AG04449 (cell line): ENCODE measurements at regions not wholly inside any gene's neighbourhood (a gene's known extent, or its start where the extent isn't known, plus 50 kb on each side); places are given as distances from the start of the nearest gene placed in this dataset.

Source experiments
- CTCF ChIA-PET: fragments of 350-600 bp; formaldehyde crosslinking; extraction: SDS; loops from one replicate; lab custom pipeline; 2021; ENCODE audit warnings: antibody characterized with exemption; lab: Yijun Ruan, JAX
- POLR2A ChIA-PET: fragments of 400-600, 350-600 bp; formaldehyde crosslinking; extraction: SDS; loops from one replicate; lab custom pipeline; 2020; ENCODE audit warnings: antibody characterized with exemption, inconsistent platforms; lab: Yijun Ruan, JAX
- DNase-seq: peaks from one replicate; pipeline ENCODE4 v3.0.0-alpha.2; 2010; ENCODE audit warnings: low read depth, low spot score
- H3K4me3 ChIP-seq: 2 replicates; pipeline ENCODE4 v1.5.1; 2011; ENCODE audit warnings: low read depth, mild to moderate bottlenecking, control low read depth, low read length
- CTCF ChIP-seq: IDR thresholded peaks from one replicate; pipeline ENCODE4 v1.5.1; 2011; ENCODE audit warnings: mild to moderate bottlenecking, moderate library complexity, low read length, control low read depth, inconsistent platforms; ENCODE audit not compliant: insufficient read depth; ENCODE audit errors: missing control alignments

GRCh38 chr4:144295286-144295995 lies 154.9 kb upstream of the GYPA start:
- ChIA-PET CTCF (no interaction called here), POLR2A (no interaction called here)
- TF ChIP-seq CTCF, result no peak
- no peak for DNase-seq
- no peak overlapping the region for H3K4me3 ChIP-seq

GRCh38 chr4:144296941-144297340 lies 156.4 kb upstream of the GYPA start:
- POLR2A ChIA-PET, result no interaction called here
- CTCF ChIA-PET, result no interaction called here
- DNase-seq, result no peak
- no peak overlapping the region for H3K4me3 ChIP-seq
- TF ChIP-seq CTCF, result no peak

DNA sequence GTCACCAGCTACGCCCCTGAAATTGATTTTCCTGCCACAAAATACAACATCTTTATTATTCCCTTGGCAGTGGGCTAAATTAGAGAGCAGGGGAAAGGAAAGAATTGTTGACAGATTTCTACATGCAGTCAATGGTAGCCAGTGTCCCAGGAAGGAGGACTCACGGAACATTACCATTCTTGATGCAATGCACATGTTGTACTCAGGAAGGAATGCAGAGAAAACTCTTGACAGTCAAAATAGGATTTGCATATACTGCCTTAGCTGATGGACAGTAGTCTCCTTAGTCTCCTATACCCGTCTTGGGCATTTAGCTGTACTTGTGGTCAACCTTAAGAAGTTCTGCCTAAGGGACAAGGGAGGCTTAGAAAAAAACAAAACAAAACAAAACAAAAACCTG lies 158.0 kb upstream of the GYPA start:
- POLR2A ChIA-PET, result no interaction called here
- H3K4me3 ChIP-seq, result no peak overlapping the region
- DNase-seq, result no peak
- no peak for TF ChIP-seq CTCF
- CTCF ChIA-PET, result no interaction called here

DNA sequence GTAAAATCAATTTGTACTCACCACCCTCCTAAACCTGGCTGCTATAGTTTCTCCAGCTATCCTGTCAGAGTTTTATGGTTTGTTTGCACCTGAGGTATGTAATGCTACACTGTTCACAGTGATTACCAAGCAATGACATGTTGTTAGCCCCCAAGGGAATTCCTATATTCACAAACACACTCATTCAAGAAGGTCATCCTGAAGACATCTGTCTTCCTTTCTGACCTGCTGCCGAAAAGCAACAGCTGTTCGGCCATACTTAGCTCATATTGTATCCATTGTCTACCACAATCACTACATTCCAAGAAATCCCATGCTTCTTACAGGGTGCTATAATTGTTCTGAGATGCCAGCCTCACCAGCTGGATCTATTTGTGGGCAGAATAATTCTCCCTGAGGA lies 160.1 kb upstream of the GYPA start:
- TF ChIP-seq CTCF, result no peak
- ChIA-PET CTCF (no interaction called here), POLR2A (no interaction called here)
- no peak for DNase-seq
- H3K4me3 ChIP-seq, result no peak overlapping the region

GRCh38 chr4:144302704-144303536 lies 162.4 kb upstream of the GYPA start:
- no peak for DNase-seq
- no peak for TF ChIP-seq CTCF
- H3K4me3 ChIP-seq, result no peak overlapping the region
- ChIA-PET CTCF (no interaction called here), POLR2A (no interaction called here)

- DNase-seq, result no peak
- TF ChIP-seq CTCF, result no peak
- no peak overlapping the region for H3K4me3 ChIP-seq
- ChIA-PET POLR2A (no interaction called here), CTCF (no interaction called here)
Measured at GRCh38 chr4:144304025-144304424, 163.5 kb upstream of the GYPA start.
